GM21619 (cell line): ENCODE measurements at regions not wholly inside any gene's neighbourhood (a gene's known extent, or its start where the extent isn't known, plus 50 kb on each side); places are given as distances from the start of the nearest gene placed in this dataset.

Experiments used
- ATAC-seq: cut with Tn5 transposase; IDR thresholded peaks from one replicate; pipeline ENCODE4 v1.9.1; 2021; ENCODE audit not compliant: unreplicated experiment

- ATAC-seq = no peak
Measured at GRCh38 chr3:124591699-124592098, 138.6 kb upstream of the UMPS start.

GRCh38 chr3:124592658-124593441 lies 137.4 kb upstream of the UMPS start:
- peak; percentile 68 for ATAC-seq

GRCh38 chr3:124593442-124593829 lies 136.8 kb upstream of the UMPS start:
- no peak for ATAC-seq

- ATAC-seq = no peak
Measured at GRCh38 chr3:124594581-124594980, 135.7 kb upstream of the UMPS start.

GRCh38 chr3:124597273-124597672 lies 133.0 kb upstream of the UMPS start:
- ATAC-seq = no peak

- ATAC-seq = no peak
Measured at GRCh38 chr3:124597979-124598378, 132.3 kb upstream of the UMPS start.

- ATAC-seq = no peak
Measured at GRCh38 chr3:124599147-124599765, 131.0 kb upstream of the UMPS start.

GRCh38 chr3:124599779-124600693 lies 130.2 kb upstream of the UMPS start:
- ATAC-seq = no peak

- ATAC-seq = no peak
Measured at GRCh38 chr3:124600765-124601164, 129.5 kb upstream of the UMPS start.

- ATAC-seq = no peak
Measured at GRCh38 chr3:124601190-124601589, 129.1 kb upstream of the UMPS start.

- ATAC-seq = no peak
Measured at GRCh38 chr3:124602980-124603627, 127.1 kb upstream of the UMPS start.

GRCh38 chr3:124605781-124606579 lies 124.3 kb upstream of the UMPS start:
- no peak for ATAC-seq

GRCh38 chr3:124607163-124607562 lies 123.1 kb upstream of the UMPS start:
- ATAC-seq = no peak

GRCh38 chr3:124609402-124609801 lies 120.8 kb upstream of the UMPS start:
- ATAC-seq = no peak

- ATAC-seq = no peak
Measured at GRCh38 chr3:124610130-124610529, 120.1 kb upstream of the UMPS start.

GRCh38 chr3:124611520-124611919 lies 118.7 kb upstream of the UMPS start:
- no peak for ATAC-seq

- no peak for ATAC-seq
Measured at GRCh38 chr3:124615896-124616543, 114.2 kb upstream of the UMPS start.

- no peak for ATAC-seq
Measured at GRCh38 chr3:124617177-124617576, 113.1 kb upstream of the UMPS start.

- no peak for ATAC-seq
Measured at GRCh38 chr3:124619887-124620599, 110.2 kb upstream of the UMPS start.
